OCI-LY3 (cell line): ENCODE measurements at regions not wholly inside any gene's neighbourhood (a gene's known extent, or its start where the extent isn't known, plus 50 kb on each side); places are given as distances from the start of the nearest gene placed in this dataset.

Experiments used
- H2AFZ ChIP-seq: fragments of 200-600, 300-600 bp; shearing (Covaris generic); 2 replicates; pipeline ENCODE4 v1.6.0; 2014; ENCODE audit warnings: antibody characterized with exemption, low read depth, low read length
- H3K27ac ChIP-seq: fragments of 200-600, 300-600 bp; sonication (generic); 2 replicates; pipeline ENCODE4 v1.5.1; 2014; ENCODE audit warnings: mild to moderate bottlenecking, low read length, moderate library complexity, mixed read lengths
- H3K27me3 ChIP-seq: fragments of 200-600, 300-600 bp; sonication (generic); 2 replicates; pipeline ENCODE4 v1.6.1; 2014; ENCODE audit warnings: low read depth, low read length, mixed read lengths
- H3K36me3 ChIP-seq: fragments of 200-600, 300-600 bp; sonication (generic); replicated peaks from 2 replicates; pipeline ENCODE3; 2014; ENCODE audit warnings: low read depth, low read length, mixed read lengths
- H3K4me1 ChIP-seq: fragments of 300-600, 200-600 bp; sonication (generic); 2 replicates; pipeline ENCODE4 v1.6.1; 2014; ENCODE audit warnings: low read length, mixed read lengths
- H3K4me2 ChIP-seq: fragments of 200-600, 300-600 bp; sonication (generic); 2 replicates; pipeline ENCODE4 v1.6.1; 2014; ENCODE audit warnings: low read length, mixed read lengths
- H3K4me3 ChIP-seq: fragments of 300-600, 200-600 bp; sonication (generic); 2 replicates; pipeline ENCODE4 v1.5.1; 2014; ENCODE audit warnings: antibody characterized with exemption, mild to moderate bottlenecking, low read length, moderate library complexity
- H3K79me2 ChIP-seq: fragments of 300-600, 200-600 bp; shearing (Covaris generic); 2 replicates; pipeline ENCODE4 v1.6.1; 2014; ENCODE audit warnings: mild to moderate bottlenecking, low read length, mixed read lengths
- H3K9ac ChIP-seq: fragments of 300-600, 200-600 bp; shearing (Covaris generic); 2 replicates; pipeline ENCODE4 v1.6.0; 2014; ENCODE audit warnings: mild to moderate bottlenecking, low read length, moderate library complexity
- H3K9me3 ChIP-seq: fragments of 200-600, 300-600 bp; shearing (Covaris generic); 2 replicates; pipeline ENCODE4 v1.6.1; 2014; ENCODE audit warnings: low read length, mixed read lengths; ENCODE audit not compliant: insufficient read depth
- H4K20me1 ChIP-seq: fragments of 200-600, 300-600 bp; sonication (generic); 2 replicates; pipeline ENCODE4 v1.6.1; 2016; ENCODE audit warnings: low read length, mixed read lengths; ENCODE audit not compliant: insufficient read depth
- CTCF ChIP-seq: fragments of 200-600, 300-600 bp; sonication (generic); IDR thresholded peaks from 2 replicates; pipeline ENCODE4 v1.5.1; 2014; ENCODE audit warnings: antibody characterized with exemption, low read length, low read depth
- EZH2phosphoT487 ChIP-seq: fragments of 200-600 bp; shearing (Covaris generic); IDR thresholded peaks from 2 replicates; pipeline ENCODE4 v1.6.1; 2018; ENCODE audit warnings: antibody characterized with exemption, mixed run types, low read depth

GRCh38 chr2:16287281-16287680 lies 346.9 kb downstream of the MYCN start:
- Histone ChIP-seq H3K4me3 (no peak overlapping the region), H3K79me2 (no peaks in the 10 kb centered on the region), H3K27ac (no peak overlapping the region), H2AFZ (no peak overlapping the region), H3K9me3 (no peaks in the 10 kb centered on the region), H3K36me3 (no peaks in the 10 kb centered on the region), H3K27me3 (peaks cover 39% of the 10 kb centered on the region), H3K9ac (no peak overlapping the region), H4K20me1 (no peaks in the 10 kb centered on the region), H3K4me1 (no peaks in the 10 kb centered on the region), H3K4me2 (no peak overlapping the region)
- TF ChIP-seq CTCF (no peak), EZH2phosphoT487 (no peak)

- H3K27ac ChIP-seq = no peak overlapping the region
Observed at GRCh38 chr2:16285813-16286510, 345.6 kb downstream of the MYCN start.

GRCh38 chr2:16284941-16285625 lies 344.7 kb downstream of the MYCN start:
- H3K4me2 ChIP-seq = no peak overlapping the region
- peaks cover 23% of the 10 kb centered on the region; the same call in 1 of the 2 replicates for H3K27me3 ChIP-seq
- H3K36me3 ChIP-seq = no peaks in the 10 kb centered on the region
- TF ChIP-seq CTCF = no peak
- TF ChIP-seq EZH2phosphoT487 = no peak
- no peak overlapping the region for H3K27ac ChIP-seq
- H3K9ac ChIP-seq = no peak overlapping the region
- no peaks in the 10 kb centered on the region for H3K4me1 ChIP-seq
- no peaks in the 10 kb centered on the region for H3K79me2 ChIP-seq
- no peaks in the 10 kb centered on the region for H4K20me1 ChIP-seq
- no peak overlapping the region for H3K4me3 ChIP-seq
- H3K9me3 ChIP-seq = no peaks in the 10 kb centered on the region
- H2AFZ ChIP-seq = no peak overlapping the region

More at GRCh38 chr2:16285813-16286510, 345.6 kb downstream of the MYCN start:
- Histone ChIP-seq H4K20me1 (no peaks in the 10 kb centered on the region), H3K4me1 (no peaks in the 10 kb centered on the region), H3K27me3 (peaks cover 27% of the 10 kb centered on the region; the same call in 1 of the 2 replicates), H3K79me2 (no peaks in the 10 kb centered on the region), H3K36me3 (no peaks in the 10 kb centered on the region), H3K4me2 (no peak overlapping the region), H2AFZ (no peak overlapping the region), H3K4me3 (no peak overlapping the region), H3K9ac (no peak overlapping the region), H3K9me3 (no peaks in the 10 kb centered on the region)
- no peak for TF ChIP-seq EZH2phosphoT487
- no peak for TF ChIP-seq CTCF

GRCh38 chr2:16283071-16283850 lies 342.9 kb downstream of the MYCN start:
- Histone ChIP-seq H3K4me2 (no peak overlapping the region), H2AFZ (no peak overlapping the region), H3K4me3 (no peak overlapping the region), H3K4me1 (no peaks in the 10 kb centered on the region), H4K20me1 (no peaks in the 10 kb centered on the region), H3K9ac (no peak overlapping the region), H3K27me3 (peaks cover 17% of the 10 kb centered on the region; the same call in 1 of the 2 replicates), H3K27ac (no peak overlapping the region), H3K9me3 (no peaks in the 10 kb centered on the region), H3K36me3 (no peaks in the 10 kb centered on the region), H3K79me2 (no peaks in the 10 kb centered on the region)
- no peak for TF ChIP-seq EZH2phosphoT487
- TF ChIP-seq CTCF = no peak
